Endodermal cell (in vitro differentiated cells): ENCODE measurements at regions not wholly inside any gene's neighbourhood (a gene's known extent, or its start where the extent isn't known, plus 50 kb on each side); places are given as distances from the start of the nearest gene placed in this dataset.
"Not testable (repeated sequence)": the region's sequence is repeated elsewhere in the genome, so short reads cannot be mapped to it uniquely, and the experiment has no call there.

ENCODE experiments used
- DNase-seq: peaks from one replicate; pipeline ENCODE4 v3.0.0-alpha.2; 2017
- H3K27ac ChIP-seq: 2 replicates; pipeline ENCODE4 v1.5.1; 2013; ENCODE audit warnings: mild to moderate bottlenecking, low read depth, low read length, moderate library complexity
- H3K27me3 ChIP-seq: 2 replicates; pipeline ENCODE4 v1.6.1; 2013; ENCODE audit warnings: mild to moderate bottlenecking, low read length, moderate library complexity; ENCODE audit not compliant: insufficient read depth, control insufficient read depth, poor library complexity, severe bottlenecking
- H3K36me3 ChIP-seq: 2 replicates; pipeline ENCODE4 v1.7.0; 2013; ENCODE audit warnings: mild to moderate bottlenecking, low read length, moderate library complexity; ENCODE audit not compliant: control insufficient read depth, insufficient read depth
- H3K4me1 ChIP-seq: one replicate; pipeline ENCODE4 v1.7.0; 2013; ENCODE audit warnings: low read length; ENCODE audit not compliant: control insufficient read depth, insufficient read depth
- H3K4me3 ChIP-seq: 2 replicates; pipeline ENCODE4 v1.5.1; 2013; ENCODE audit warnings: mild to moderate bottlenecking, low read length, moderate library complexity
- H3K9ac ChIP-seq: 2 replicates; pipeline ENCODE4 v1.6.1; 2013; ENCODE audit warnings: mild to moderate bottlenecking, low read length, moderate library complexity; ENCODE audit not compliant: poor library complexity, severe bottlenecking; ENCODE audit errors: extremely low read depth
- H3K9me3 ChIP-seq: 2 replicates; pipeline ENCODE4 v1.6.1; 2013; ENCODE audit warnings: mild to moderate bottlenecking, low read length, moderate library complexity; ENCODE audit not compliant: control insufficient read depth
- H3K27ac Mint-ChIP-seq: 2 replicates; pipeline ENCODE4 v1.8.0; 2020; ENCODE audit warnings: mixed read lengths
- H3K27me3 Mint-ChIP-seq: 2 replicates; pipeline ENCODE4 v1.8.0; 2021; ENCODE audit warnings: mild to moderate bottlenecking, mixed read lengths; ENCODE audit not compliant: insufficient read depth
- H3K36me3 Mint-ChIP-seq: 2 replicates; pipeline ENCODE4 v1.8.0; 2020; ENCODE audit warnings: low read depth, mixed read lengths
- H3K4me1 Mint-ChIP-seq: 2 replicates; pipeline ENCODE4 v1.8.0; 2020; ENCODE audit warnings: mixed read lengths
- H3K4me3 Mint-ChIP-seq: 2 replicates; pipeline ENCODE4 v1.8.0; 2020; ENCODE audit warnings: mild to moderate bottlenecking, moderate library complexity, mixed read lengths
- H3K9me3 Mint-ChIP-seq: 2 replicates; pipeline ENCODE4 v1.8.0; 2020; ENCODE audit warnings: mild to moderate bottlenecking, mixed read lengths
- CTCF ChIP-seq: fragments of 200-600 bp; sonication (generic); conservative IDR thresholded peaks from 2 replicates; pipeline ENCODE4 v1.5.0; 2021; ENCODE audit warnings: antibody characterized with exemption, mild to moderate bottlenecking
- WGBS, 2 experiments: methylation state at CpG; one replicate each; pipeline versions ENCODE4 v1.1.5 to v1.1.7; 2013; ENCODE audit warnings: missing lambda C conversion rate in 2 of 2, mixed read lengths in 1 of 2; ENCODE audit not compliant: insufficient coverage in 1 of 2, insufficient read length in 1 of 2; 5-methylcytosine and 5-hydroxymethylcytosine counted together

- no peak for DNase-seq
- no peaks in the 10 kb centered on the region for H3K36me3 ChIP-seq
- no peaks in the 10 kb centered on the region for H3K4me1 ChIP-seq
- H3K9me3 ChIP-seq, result no peaks in the 10 kb centered on the region
- no peaks in the 10 kb centered on the region for H3K36me3 Mint-ChIP-seq
- no peak overlapping the region for H3K4me3 Mint-ChIP-seq
- H3K27ac Mint-ChIP-seq, result no peak overlapping the region
- H3K27me3 Mint-ChIP-seq, result no peaks in the 10 kb centered on the region
- no peak for TF ChIP-seq CTCF
- H3K9me3 Mint-ChIP-seq, result peaks cover 2% of the 10 kb centered on the region
- no peak overlapping the region for H3K9ac ChIP-seq
- no peaks in the 10 kb centered on the region for H3K4me1 Mint-ChIP-seq
- 75 to 89% methylated on average over 1 of the region's 1 CpG for WGBS, 2 experiments
- H3K27ac ChIP-seq, result no peak overlapping the region
- no peaks in the 10 kb centered on the region for H3K27me3 ChIP-seq
- H3K4me3 ChIP-seq, result no peak overlapping the region
Measured at GRCh38 chr5:50593681-50594080, 72.8 kb upstream of the PARP8 start.

- H3K36me3 ChIP-seq, result no peaks in the 10 kb centered on the region
- H3K9me3 ChIP-seq, result no peaks in the 10 kb centered on the region
- WGBS, 2 experiments, result 86 to 100% methylated on average over 2 to 3 of the region's 3 CpGs
- H3K4me3 Mint-ChIP-seq, result no peak overlapping the region
- H3K9me3 Mint-ChIP-seq, result peaks cover 6% of the 10 kb centered on the region
- H3K27ac ChIP-seq, result no peak overlapping the region
- no peaks in the 10 kb centered on the region for H3K27me3 Mint-ChIP-seq
- TF ChIP-seq CTCF, result no peak
- H3K27ac Mint-ChIP-seq, result no peak overlapping the region
- no peak for DNase-seq
- no peaks in the 10 kb centered on the region for H3K4me1 ChIP-seq
- no peak overlapping the region for H3K9ac ChIP-seq
- no peaks in the 10 kb centered on the region for H3K27me3 ChIP-seq
- no peaks in the 10 kb centered on the region for H3K4me1 Mint-ChIP-seq
- no peaks in the 10 kb centered on the region for H3K36me3 Mint-ChIP-seq
- no peak overlapping the region for H3K4me3 ChIP-seq
Measured at GRCh38 chr5:50595199-50595598, 71.2 kb upstream of the PARP8 start.

GRCh38 chr5:50601576-50601975, 64.9 kb upstream of the PARP8 start:
- WGBS, 2 experiments, result 74 to 82% methylated on average over 6 to 7 of the region's 7 CpGs
- H3K27me3 Mint-ChIP-seq, H3K4me3 ChIP-seq, H3K9me3 ChIP-seq, H3K36me3 ChIP-seq, H3K27ac ChIP-seq, H3K9ac ChIP-seq, H3K27ac Mint-ChIP-seq, H3K4me1 Mint-ChIP-seq, DNase-seq, H3K4me3 Mint-ChIP-seq, H3K36me3 Mint-ChIP-seq, H3K27me3 ChIP-seq, H3K4me1 ChIP-seq: not testable (repeated sequence)
- H3K9me3 Mint-ChIP-seq, result peaks cover 18% of the 10 kb centered on the region

GRCh38 chr5:50606179-50606578, 60.3 kb upstream of the PARP8 start:
- Histone ChIP-seq H3K4me3 (no peak overlapping the region), H3K4me1 (no peaks in the 10 kb centered on the region), H3K9me3 (no peaks in the 10 kb centered on the region), H3K27ac (no peak overlapping the region), H3K27me3 (no peaks in the 10 kb centered on the region), H3K9ac (no peak overlapping the region), H3K36me3 (no peaks in the 10 kb centered on the region)
- H3K4me3 Mint-ChIP-seq, result no peak overlapping the region
- H3K9me3 Mint-ChIP-seq, result peaks cover 35% of the 10 kb centered on the region
- WGBS, 2 experiments, result 94% methylated on average over 1 of the region's 1 CpG; no CpG with 5 or more reads in 1 of the 2 experiments
- H3K4me1 Mint-ChIP-seq, result no peaks in the 10 kb centered on the region
- no peaks in the 10 kb centered on the region for H3K36me3 Mint-ChIP-seq
- H3K27ac Mint-ChIP-seq, result no peak overlapping the region
- no peaks in the 10 kb centered on the region for H3K27me3 Mint-ChIP-seq
- DNase-seq, result no peak
- TF ChIP-seq CTCF, result no peak

- not testable (repeated sequence) for H3K4me3 Mint-ChIP-seq
Measured at GRCh38 chr5:50607456-50607855, 59.0 kb upstream of the PARP8 start.

More at GRCh38 chr5:50607456-50607855, 59.0 kb upstream of the PARP8 start:
- not testable (repeated sequence) for H3K4me1 Mint-ChIP-seq, H3K4me3 ChIP-seq, H3K27me3 Mint-ChIP-seq, H3K9me3 ChIP-seq, H3K27me3 ChIP-seq, H3K36me3 ChIP-seq, H3K36me3 Mint-ChIP-seq, H3K4me1 ChIP-seq, H3K27ac Mint-ChIP-seq, DNase-seq, H3K27ac ChIP-seq, H3K9ac ChIP-seq
- 92 to 100% methylated on average over 5 to 17 of the region's 17 CpGs for WGBS, 2 experiments
- peaks cover 26% of the 10 kb centered on the region for H3K9me3 Mint-ChIP-seq
